B cell (primary cell): ENCODE measurements at regions not wholly inside any gene's neighbourhood (a gene's known extent, or its start where the extent isn't known, plus 50 kb on each side); places are given as distances from the start of the nearest gene placed in this dataset.

Source experiments
- ATAC-seq: fragments of 200-7000 bp; cut with Tn5 transposase; one replicate; pipeline ENCODE4 v1.10.0; 2021; ENCODE audit warnings: low read depth, mild to moderate bottlenecking, moderate number of reproducible peaks, moderate library complexity
- CTCF ChIA-PET: fragments of 350-600 bp; sonication (Branson Sonifier 250); formaldehyde crosslinking; loops from one replicate; lab custom pipeline; 2021; ENCODE audit warnings: antibody characterized with exemption, inconsistent platforms; lab: Charles Lee
- POLR2A ChIA-PET: fragments of 350-600 bp; sonication (Branson Sonifier 250); formaldehyde crosslinking; loops from one replicate; lab custom pipeline; 2021; ENCODE audit warnings: antibody characterized with exemption; lab: Charles Lee
- DNase-seq: peaks from one replicate; pipeline ENCODE4 v3.0.0; 2013
- H2AFZ ChIP-seq: 2 replicates; pipeline ENCODE4 v1.6.1; 2012; ENCODE audit warnings: mild to moderate bottlenecking, low read depth, low read length; ENCODE audit not compliant: insufficient read depth, poor library complexity, severe bottlenecking
- H3K27ac ChIP-seq, 2 donors: 1 replicate in 1 of 2; 2 replicates in 1 of 2; pipeline ENCODE4 v1.5.1; 2012 to 2013; ENCODE audit warnings: low read length in 2 of 2, mild to moderate bottlenecking in 2 of 2, moderate library complexity in 1 of 2
- H3K27me3 ChIP-seq, 4 experiments: fragments of 200-600 bp in 1 of 4; sonication (generic) in 1 of 4; replicated peaks in 1 of 4; 1 replicate in 2 of 4; 2 replicates in 2 of 4; pipeline versions ENCODE4 v1.6.1 to v1.7.0; 2013 to 2016; ENCODE audit warnings: low read length in 3 of 4, mild to moderate bottlenecking in 2 of 4, mixed read lengths in 1 of 4, moderate library complexity in 1 of 4; ENCODE audit not compliant: insufficient read depth in 4 of 4, control insufficient read depth in 3 of 4; ENCODE audit errors: control extremely low read depth in 1 of 4
- H3K36me3 ChIP-seq, 2 experiments: replicated peaks in 1 of 2; 1 replicate in 1 of 2; 2 replicates in 1 of 2; pipeline versions ENCODE4 v1.6.1 to v1.7.1; 2013; ENCODE audit warnings: low read length in 1 of 2; ENCODE audit not compliant: insufficient read depth in 2 of 2, control insufficient read depth in 1 of 2; ENCODE audit errors: control extremely low read depth in 1 of 2, extremely low read depth in 1 of 2
- H3K4me1 ChIP-seq, 2 donors: fragments of 200-600 bp in 1 of 2; sonication (generic) in 1 of 2; 1 replicate in 1 of 2; 2 replicates in 1 of 2; pipeline versions ENCODE4 v1.5.1 to v1.6.1; 2013 to 2017; ENCODE audit warnings: low read length in 2 of 2; ENCODE audit not compliant: control insufficient read depth in 2 of 2, insufficient read depth in 2 of 2
- H3K4me2 ChIP-seq: replicated peaks from 2 replicates; pipeline ENCODE3; 2012; ENCODE audit warnings: mild to moderate bottlenecking, low read depth, low read length; ENCODE audit not compliant: poor library complexity, severe bottlenecking
- H3K4me3 ChIP-seq, 5 experiments: fragments of 200-600 bp in 1 of 5; sonication (generic) in 1 of 5; 1 replicate in 3 of 5; 2 replicates in 2 of 5; pipeline versions ENCODE4 v1.5.1 to v1.7.0; 2011 to 2016; ENCODE audit warnings: low read length in 4 of 5, mild to moderate bottlenecking in 4 of 5, low read depth in 2 of 5, control low read depth in 1 of 5, moderate library complexity in 1 of 5; ENCODE audit not compliant: insufficient read depth in 1 of 5; ENCODE audit errors: control extremely low read depth in 1 of 5, extremely low read depth in 1 of 5
- H3K79me2 ChIP-seq: fragments of 200-600 bp; sonication (generic); one replicate; pipeline ENCODE4 v1.6.0; 2016; ENCODE audit warnings: low read length; ENCODE audit not compliant: control insufficient read depth, insufficient read depth
- H3K9ac ChIP-seq: fragments of 200-600 bp; sonication (generic); 2 replicates; pipeline ENCODE4 v1.6.1; 2017; ENCODE audit warnings: mild to moderate bottlenecking, low read length, moderate library complexity
- H3K9me3 ChIP-seq, 3 donors: one replicate each; pipeline versions ENCODE4 v1.6.1 to v1.7.1; 2013; ENCODE audit warnings: low read length in 2 of 3; ENCODE audit not compliant: control insufficient read depth in 2 of 3, insufficient read depth in 1 of 3; ENCODE audit errors: control extremely low read depth in 1 of 3
- H4K20me1 ChIP-seq: 2 replicates; pipeline ENCODE4 v1.6.0; 2012; ENCODE audit warnings: mild to moderate bottlenecking, low read length; ENCODE audit not compliant: insufficient read depth, control insufficient read depth, poor library complexity, severe bottlenecking
- H3K27ac Mint-ChIP-seq: one replicate; pipeline ENCODE4 v1.8.0; 2021; ENCODE audit warnings: mixed read lengths
- H3K27me3 Mint-ChIP-seq: one replicate; pipeline ENCODE4 v1.8.0; 2021; ENCODE audit warnings: mixed read lengths
- H3K4me1 Mint-ChIP-seq: one replicate; pipeline ENCODE4 v1.8.0; 2021; ENCODE audit warnings: mixed read lengths
- H3K4me3 Mint-ChIP-seq: one replicate; pipeline ENCODE4 v1.8.0; 2021; ENCODE audit warnings: mixed read lengths
- H3K9me3 Mint-ChIP-seq: one replicate; pipeline ENCODE4 v1.8.0; 2022; ENCODE audit warnings: mixed read lengths; ENCODE audit not compliant: insufficient read depth
- EZH2 ChIP-seq: IDR thresholded peaks from 2 replicates; pipeline ENCODE4 v1.6.1; 2012; ENCODE audit warnings: borderline replicate concordance, low read depth, mild to moderate bottlenecking, moderate library complexity, low read length; ENCODE audit not compliant: insufficient read depth, poor library complexity, severe bottlenecking
- WGBS: methylation state at CpG from one replicate; pipeline ENCODE4 v1.1.5; 2013; ENCODE audit warnings: missing lambda C conversion rate; ENCODE audit not compliant: insufficient coverage; 5-methylcytosine and 5-hydroxymethylcytosine counted together
- intact Hi-C: fragments of 100-400 bp; cut with micrococcal nuclease; formaldehyde crosslinking; loops from one replicate; pipeline ENCODE4 v1.10.0; 2022
- TF ChIP-seq, protein P1 (sequence below): fragments of 200-600 bp; IDR thresholded peaks from one replicate; pipeline ENCODE4 v1.8.0; 2022; ENCODE audit warnings: antibody characterized with exemption, mild to moderate bottlenecking

GRCh38 chr1:224509907-224510306 is 75.3 kb upstream of the WDR26 start:
- Histone ChIP-seq H3K27ac (no peak overlapping the region), H3K27me3 (no peaks in the 10 kb centered on the region), H3K4me1 (peaks cover 0 to 3% of the 10 kb centered on the region in 2 donors), H2AFZ (no peak overlapping the region), H3K9me3 (no peaks in the 10 kb centered on the region), H3K4me3 (no peak overlapping the region), H3K9ac (no peak overlapping the region), H3K36me3 (no peaks in the 10 kb centered on the region), H3K79me2 (no peaks in the 10 kb centered on the region), H3K4me2 (no peak overlapping the region), H4K20me1 (no peaks in the 10 kb centered on the region)
- Mint-ChIP-seq H3K4me1 (peaks cover 6% of the 10 kb centered on the region), H3K4me3 (no peak overlapping the region), H3K27ac (no peak overlapping the region), H3K9me3 (no peaks in the 10 kb centered on the region), H3K27me3 (no peaks in the 10 kb centered on the region)
- POLR2A ChIA-PET, result no interaction called here
- ATAC-seq (no peak), DNase-seq (no peak)
- WGBS, result 89% methylated on average over 4 of the region's 7 CpGs
- TF ChIP-seq, protein P1, sequence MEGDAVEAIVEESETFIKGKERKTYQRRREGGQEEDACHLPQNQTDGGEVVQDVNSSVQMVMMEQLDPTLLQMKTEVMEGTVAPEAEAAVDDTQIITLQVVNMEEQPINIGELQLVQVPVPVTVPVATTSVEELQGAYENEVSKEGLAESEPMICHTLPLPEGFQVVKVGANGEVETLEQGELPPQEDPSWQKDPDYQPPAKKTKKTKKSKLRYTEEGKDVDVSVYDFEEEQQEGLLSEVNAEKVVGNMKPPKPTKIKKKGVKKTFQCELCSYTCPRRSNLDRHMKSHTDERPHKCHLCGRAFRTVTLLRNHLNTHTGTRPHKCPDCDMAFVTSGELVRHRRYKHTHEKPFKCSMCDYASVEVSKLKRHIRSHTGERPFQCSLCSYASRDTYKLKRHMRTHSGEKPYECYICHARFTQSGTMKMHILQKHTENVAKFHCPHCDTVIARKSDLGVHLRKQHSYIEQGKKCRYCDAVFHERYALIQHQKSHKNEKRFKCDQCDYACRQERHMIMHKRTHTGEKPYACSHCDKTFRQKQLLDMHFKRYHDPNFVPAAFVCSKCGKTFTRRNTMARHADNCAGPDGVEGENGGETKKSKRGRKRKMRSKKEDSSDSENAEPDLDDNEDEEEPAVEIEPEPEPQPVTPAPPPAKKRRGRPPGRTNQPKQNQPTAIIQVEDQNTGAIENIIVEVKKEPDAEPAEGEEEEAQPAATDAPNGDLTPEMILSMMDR, result no peak
- CTCF ChIA-PET, result no interaction called here
- intact Hi-C loops, result loop anchor here (5.0 to 10.0 kb wide), 2 partner anchors 412 to 835 kb away; no protein-coding TSS in a partner anchor

GRCh38 chr1:224510880-224511645 is 76.5 kb upstream of the WDR26 start:
- no peak overlapping the region for H3K4me2 ChIP-seq
- CTCF ChIA-PET, result no interaction called here
- H4K20me1 ChIP-seq, result no peaks in the 10 kb centered on the region
- peaks cover 0 to 3% of the 10 kb centered on the region in 2 donors for H3K4me1 ChIP-seq
- POLR2A ChIA-PET, result interaction anchor here (0.6 kb wide), 1 partner anchor 11 kb away, joined by 3 read pairs; no protein-coding TSS in a partner anchor
- TF ChIP-seq EZH2, result no peak
- TF ChIP-seq, protein P1, result no peak
- DNase-seq, result no peak
- H3K79me2 ChIP-seq, result no peaks in the 10 kb centered on the region
- no peaks in the 10 kb centered on the region for H3K9me3 Mint-ChIP-seq
- no peaks in the 10 kb centered on the region for H3K9me3 ChIP-seq
- H3K4me1 Mint-ChIP-seq, result peaks cover 6% of the 10 kb centered on the region
- H3K27me3 ChIP-seq, result no peaks in the 10 kb centered on the region
- H3K27ac Mint-ChIP-seq, result no peak overlapping the region
- H3K4me3 ChIP-seq, result no peak overlapping the region
- 67% methylated on average over 1 of the region's 4 CpGs for WGBS
- intact Hi-C loops, result loop anchor here (5.0 to 10.0 kb wide), 2 partner anchors 411 to 834 kb away; no protein-coding TSS in a partner anchor
- no peak for ATAC-seq
- H3K9ac ChIP-seq, result no peak overlapping the region
- no peaks in the 10 kb centered on the region for H3K36me3 ChIP-seq
- no peak overlapping the region for H3K27ac ChIP-seq
- H2AFZ ChIP-seq, result no peak overlapping the region
- no peak overlapping the region for H3K4me3 Mint-ChIP-seq
- no peaks in the 10 kb centered on the region for H3K27me3 Mint-ChIP-seq
